ENCODE measurements at regions not wholly inside any gene's neighbourhood (a gene's known extent, or its start where the extent isn't known, plus 50 kb on each side); places are given as distances from the start of the nearest gene placed in this dataset.
"Not testable (repeated sequence)": the region's sequence is repeated elsewhere in the genome, so short reads cannot be mapped to it uniquely, and the experiment has no call there.

- no peak overlapping the region for H3K27ac ChIP-seq
- WGBS, 2 donors: 69 to 84% methylated on average over 3 of the region's 3 CpGs
- DNase-seq: no peak
- peaks cover 0 to 6% (median 0%) of the 10 kb centered on the region in 4 donors for H3K9me3 ChIP-seq
- no peaks in the 10 kb centered on the region for H3K27me3 ChIP-seq
- TF ChIP-seq POLR2AphosphoS5 (IDR thresholded peaks at IDR 0.05) (no peak), EP300 (IDR thresholded peaks at IDR 0.05) (no peak), POLR2A (IDR thresholded peaks at IDR 0.05) (no peak)
- TF ChIP-seq, protein P1, sequence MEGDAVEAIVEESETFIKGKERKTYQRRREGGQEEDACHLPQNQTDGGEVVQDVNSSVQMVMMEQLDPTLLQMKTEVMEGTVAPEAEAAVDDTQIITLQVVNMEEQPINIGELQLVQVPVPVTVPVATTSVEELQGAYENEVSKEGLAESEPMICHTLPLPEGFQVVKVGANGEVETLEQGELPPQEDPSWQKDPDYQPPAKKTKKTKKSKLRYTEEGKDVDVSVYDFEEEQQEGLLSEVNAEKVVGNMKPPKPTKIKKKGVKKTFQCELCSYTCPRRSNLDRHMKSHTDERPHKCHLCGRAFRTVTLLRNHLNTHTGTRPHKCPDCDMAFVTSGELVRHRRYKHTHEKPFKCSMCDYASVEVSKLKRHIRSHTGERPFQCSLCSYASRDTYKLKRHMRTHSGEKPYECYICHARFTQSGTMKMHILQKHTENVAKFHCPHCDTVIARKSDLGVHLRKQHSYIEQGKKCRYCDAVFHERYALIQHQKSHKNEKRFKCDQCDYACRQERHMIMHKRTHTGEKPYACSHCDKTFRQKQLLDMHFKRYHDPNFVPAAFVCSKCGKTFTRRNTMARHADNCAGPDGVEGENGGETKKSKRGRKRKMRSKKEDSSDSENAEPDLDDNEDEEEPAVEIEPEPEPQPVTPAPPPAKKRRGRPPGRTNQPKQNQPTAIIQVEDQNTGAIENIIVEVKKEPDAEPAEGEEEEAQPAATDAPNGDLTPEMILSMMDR (IDR thresholded peaks at IDR 0.05): no peak
- no peaks in the 10 kb centered on the region for H3K4me1 ChIP-seq
- H3K36me3 ChIP-seq: no peaks in the 10 kb centered on the region
- H3K4me3 ChIP-seq: no peak overlapping the region
- intact Hi-C loops (cut with DNase I): no loop called here
Observed at GRCh38 chr9:78144663-78145377, 91.1 kb upstream of the CEP78 start.

- 85 to 95% methylated on average over 1 of the region's 1 CpG for WGBS, 2 donors
- Histone ChIP-seq H3K27me3 (no peaks in the 10 kb centered on the region), H3K9me3 (peaks cover 0 to 6% (median under 1%) of the 10 kb centered on the region in 4 donors), H3K4me3 (no peak overlapping the region), H3K27ac (no peak overlapping the region), H3K36me3 (no peaks in the 10 kb centered on the region), H3K4me1 (no peaks in the 10 kb centered on the region)
- no peak for DNase-seq
- intact Hi-C loops (cut with DNase I): no loop called here
- TF ChIP-seq, protein P1 (IDR thresholded peaks at IDR 0.05): no peak
- no peak for TF ChIP-seq POLR2AphosphoS5 (IDR thresholded peaks at IDR 0.05)
- TF ChIP-seq EP300 (IDR thresholded peaks at IDR 0.05): no peak
- TF ChIP-seq POLR2A (IDR thresholded peaks at IDR 0.05): no peak
Observed at GRCh38 chr9:78144008-78144381, 91.9 kb upstream of the CEP78 start.

DNA sequence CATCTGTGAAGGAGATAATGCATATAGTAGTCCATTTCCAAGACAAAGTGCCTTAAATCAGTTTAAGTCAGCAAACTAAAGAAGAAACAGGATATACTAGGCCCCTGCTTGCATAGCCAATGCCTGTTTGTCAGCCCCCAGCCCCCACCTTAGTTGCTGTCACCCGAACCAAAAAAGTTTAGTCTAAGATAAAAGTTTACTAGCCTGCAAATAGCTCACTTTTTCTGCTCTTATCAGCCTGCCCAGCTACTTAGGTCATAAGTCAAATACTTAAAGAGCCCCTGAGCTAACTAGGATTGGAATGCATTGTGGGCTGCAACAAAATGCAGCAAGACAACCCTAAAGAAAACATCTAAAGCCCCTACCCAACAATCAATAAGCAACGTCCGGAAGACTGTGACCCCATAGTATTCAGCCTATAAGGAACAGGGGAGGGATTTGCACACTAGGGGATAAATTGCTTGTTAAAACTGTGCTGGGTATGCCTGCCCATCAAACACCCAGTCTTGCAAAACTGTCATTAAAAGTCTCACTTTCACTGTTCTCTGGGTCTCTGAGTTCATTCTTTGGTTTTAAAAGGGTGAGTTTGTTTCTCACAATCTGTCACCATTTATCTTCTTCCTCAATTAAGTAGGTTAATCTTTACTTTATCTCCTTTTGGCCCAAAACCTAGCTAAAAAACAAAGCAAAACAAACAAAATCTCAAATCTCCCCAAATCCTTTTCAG is 92.4 kb upstream of the CEP78 start:
- DNase-seq: no peak
- H3K27ac ChIP-seq: no peak overlapping the region
- no peaks in the 10 kb centered on the region for H3K4me1 ChIP-seq
- H3K4me3 ChIP-seq: no peak overlapping the region
- 76 to 77% methylated on average over 3 of the region's 3 CpGs for WGBS, 2 donors
- no peaks in the 10 kb centered on the region for H3K27me3 ChIP-seq
- H3K36me3 ChIP-seq: no peaks in the 10 kb centered on the region
- intact Hi-C loops (cut with DNase I): no loop called here
- peaks cover 0 to 6% (median under 1%) of the 10 kb centered on the region in 4 donors for H3K9me3 ChIP-seq
- TF ChIP-seq EP300 (IDR thresholded peaks at IDR 0.05) (no peak), POLR2AphosphoS5 (IDR thresholded peaks at IDR 0.05) (no peak), POLR2A (IDR thresholded peaks at IDR 0.05) (no peak)
- TF ChIP-seq, protein P1 (IDR thresholded peaks at IDR 0.05): no peak

GRCh38 chr9:78142264-78142663 is 93.6 kb upstream of the CEP78 start:
- intact Hi-C loops (cut with DNase I); H3K4me3 ChIP-seq; H3K4me1 ChIP-seq; H3K27ac ChIP-seq; DNase-seq; H3K27me3 ChIP-seq; H3K36me3 ChIP-seq; H3K9me3 ChIP-seq: not testable (repeated sequence)
- 47 to 71% methylated on average over 3 of the region's 3 CpGs for WGBS, 2 donors

DNA sequence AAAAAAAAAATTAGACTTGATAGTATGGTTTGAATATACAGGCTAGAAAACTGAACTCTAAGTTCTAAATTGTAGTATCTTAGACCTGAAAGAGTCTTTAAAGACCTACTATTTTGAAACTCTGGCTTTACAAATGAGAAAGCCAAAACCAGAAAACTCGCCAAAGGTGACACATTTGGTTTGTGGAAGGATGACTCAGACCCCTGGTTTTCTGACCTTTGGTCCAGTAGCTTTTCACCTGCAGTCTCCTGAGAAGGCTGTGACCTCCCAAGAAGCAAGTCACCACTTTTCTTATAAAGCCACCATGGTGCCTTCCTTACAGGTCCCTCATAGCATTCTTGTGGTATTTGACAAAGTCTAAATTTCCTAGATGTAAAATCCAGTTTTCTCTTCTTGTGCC is 102.1 kb upstream of the CEP78 start:
- no peaks in the 10 kb centered on the region for H3K36me3 ChIP-seq
- H3K4me1 ChIP-seq: peaks cover 0 to 7% (median 0%) of the 10 kb centered on the region in 4 donors
- WGBS, 2 donors: 78 to 84% methylated on average over 1 of the region's 1 CpG
- no peak overlapping the region for H3K27ac ChIP-seq
- H3K27me3 ChIP-seq: no peaks in the 10 kb centered on the region
- H3K4me3 ChIP-seq: no peak overlapping the region
- no peak for TF ChIP-seq EP300 (IDR thresholded peaks at IDR 0.05)
- TF ChIP-seq, protein P1 (IDR thresholded peaks at IDR 0.05): no peak
- TF ChIP-seq POLR2AphosphoS5 (IDR thresholded peaks at IDR 0.05): no peak
- no peak for TF ChIP-seq POLR2A (IDR thresholded peaks at IDR 0.05)
- DNase-seq: no peak
- no peaks in the 10 kb centered on the region for H3K9me3 ChIP-seq
- intact Hi-C loops (cut with DNase I): no loop called here

Data from sigmoid colon (tissue), 6 donors.